GM06990 (cell line): ENCODE measurements at regions not wholly inside any gene's neighbourhood (a gene's known extent, or its start where the extent isn't known, plus 50 kb on each side); places are given as distances from the start of the nearest gene placed in this dataset.

Experiments used
- DNase-seq: peaks from one replicate; pipeline ENCODE4 v3.0.0-alpha.2; 2011; ENCODE audit not compliant: insufficient read length; ENCODE audit errors: extremely low read depth
- H3K27me3 ChIP-seq: replicated peaks from 2 replicates; pipeline ENCODE4 v1.6.0; 2011; ENCODE audit warnings: low read length; ENCODE audit not compliant: control insufficient read depth, insufficient read depth
- H3K36me3 ChIP-seq: 2 replicates; pipeline ENCODE4 v1.5.1; 2011; ENCODE audit warnings: low read length; ENCODE audit not compliant: control insufficient read depth, insufficient read depth
- H3K4me3 ChIP-seq: replicated peaks from 2 replicates; pipeline ENCODE4 v1.5.1; 2011; ENCODE audit warnings: low read depth, mild to moderate bottlenecking, control low read depth, low read length
- CTCF ChIP-seq: IDR thresholded peaks from 2 replicates; pipeline ENCODE4 v1.5.1; 2011; ENCODE audit warnings: low read length, control low read depth, mild to moderate bottlenecking, inconsistent platforms; ENCODE audit not compliant: insufficient read depth, poor library complexity, severe bottlenecking

- no peak for TF ChIP-seq CTCF
- no peak overlapping the region for H3K4me3 ChIP-seq
- H3K27me3 ChIP-seq, result no peaks in the 10 kb centered on the region
- DNase-seq, result no peak
- no peaks in the 10 kb centered on the region for H3K36me3 ChIP-seq
Observed at GRCh38 chr2:4122726-4123125, 419.4 kb downstream of the DCDC2C start.

- DNase-seq, result no peak
- no peaks in the 10 kb centered on the region for H3K36me3 ChIP-seq
- TF ChIP-seq CTCF, result no peak
Observed at GRCh38 chr2:4130651-4131050, 427.3 kb downstream of the DCDC2C start.

GRCh38 chr2:4134551-4135550, 431.5 kb downstream of the DCDC2C start:
- TF ChIP-seq CTCF, result no peak
- Histone ChIP-seq H3K36me3 (no peaks in the 10 kb centered on the region), H3K27me3 (no peaks in the 10 kb centered on the region), H3K4me3 (no peak overlapping the region)
- DNase-seq, result no peak

More at GRCh38 chr2:4130651-4131050, 427.3 kb downstream of the DCDC2C start:
- Histone ChIP-seq H3K27me3 (no peaks in the 10 kb centered on the region), H3K4me3 (no peak overlapping the region)

GRCh38 chr2:4135765-4136164, 432.4 kb downstream of the DCDC2C start:
- no peaks in the 10 kb centered on the region for H3K27me3 ChIP-seq
- no peak for DNase-seq
- no peak for TF ChIP-seq CTCF

GRCh38 chr2:4139316-4139715, 435.9 kb downstream of the DCDC2C start:
- Histone ChIP-seq H3K36me3 (no peaks in the 10 kb centered on the region), H3K27me3 (no peaks in the 10 kb centered on the region), H3K4me3 (no peak overlapping the region)
- TF ChIP-seq CTCF, result no peak
- no peak for DNase-seq

More at GRCh38 chr2:4135765-4136164, 432.4 kb downstream of the DCDC2C start:
- H3K36me3 ChIP-seq, result no peaks in the 10 kb centered on the region
- no peak overlapping the region for H3K4me3 ChIP-seq

- DNase-seq, result no peak
- no peak for TF ChIP-seq CTCF
- Histone ChIP-seq H3K27me3 (no peaks in the 10 kb centered on the region), H3K4me3 (no peak overlapping the region), H3K36me3 (no peaks in the 10 kb centered on the region)
Observed at GRCh38 chr2:4139731-4140130, 436.4 kb downstream of the DCDC2C start.
